Medulla oblongata (tissue), 1 donor: ENCODE measurements at regions not wholly inside any gene's neighbourhood (a gene's known extent, or its start where the extent isn't known, plus 50 kb on each side); places are given as distances from the start of the nearest gene placed in this dataset.
"Not testable (repeated sequence)": the region's sequence is repeated elsewhere in the genome, so short reads cannot be mapped to it uniquely, and the experiment has no call there.

Source experiments
- DNase-seq: peaks from one replicate; pipeline ENCODE4 v3.0.0-alpha.2; 2015; ENCODE audit errors: extremely low spot score

DNA sequence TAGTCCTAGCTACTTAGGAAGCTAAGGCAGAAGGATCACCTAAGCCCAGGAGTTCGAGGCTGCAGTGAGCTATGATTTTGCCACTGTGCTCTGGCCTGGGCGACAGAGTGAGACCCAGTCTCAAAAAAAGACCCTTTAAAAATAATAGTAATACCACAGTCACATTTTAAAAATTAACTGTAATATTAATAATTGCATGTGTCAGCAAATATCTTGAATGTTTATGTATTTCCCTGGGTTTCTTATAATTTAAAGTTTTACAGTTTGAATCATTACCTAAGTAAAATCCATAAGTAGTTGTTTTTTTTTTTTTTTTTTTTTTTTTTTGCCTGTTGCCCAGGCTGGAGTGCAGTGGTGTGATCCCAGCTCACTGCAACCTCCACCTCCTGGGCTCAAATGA is 69.2 kb downstream of the LYZL2 start:
- DNase-seq = no peak

DNA sequence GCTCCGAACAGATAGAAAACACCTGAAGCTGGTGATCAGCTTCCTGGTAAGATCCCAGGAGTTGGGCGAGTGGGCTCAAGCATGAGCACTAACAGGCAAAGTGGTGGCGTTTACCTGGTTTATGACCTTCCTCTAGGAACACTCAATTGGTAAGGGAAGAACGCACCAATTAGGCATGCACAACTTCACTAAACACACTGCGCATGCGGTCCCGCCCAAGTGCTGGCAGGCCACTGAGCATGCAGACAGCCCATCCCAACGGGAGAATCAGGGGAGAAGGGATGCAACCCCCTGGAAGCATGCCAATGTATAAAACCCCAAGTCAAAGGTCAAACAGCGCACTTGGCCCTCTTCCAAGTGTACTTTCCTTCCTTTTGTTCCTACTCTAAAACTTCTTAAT is 70.4 kb downstream of the LYZL2 start:
- DNase-seq = no peak

GRCh38 chr10:30558411-30558810 is 71.1 kb downstream of the LYZL2 start:
- DNase-seq = no peak

DNA sequence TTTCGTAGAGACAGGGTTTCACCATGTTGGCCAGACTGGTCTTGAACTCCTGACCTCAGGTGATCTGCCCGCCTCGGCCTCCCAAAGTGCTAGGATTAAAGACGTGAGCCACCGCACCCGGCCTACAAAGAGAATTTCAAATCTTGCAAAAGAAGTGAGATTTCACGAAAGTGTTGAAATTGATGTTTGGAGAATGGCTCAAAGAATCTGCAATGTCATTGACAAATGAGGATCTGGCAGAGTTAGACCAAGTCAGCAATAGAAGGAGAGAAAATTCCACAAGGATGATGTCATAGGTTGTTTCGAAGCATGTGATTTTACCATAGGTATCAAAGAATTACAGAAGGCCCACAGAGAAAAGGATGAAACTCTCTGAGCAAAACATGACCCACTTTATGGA is 71.7 kb downstream of the LYZL2 start:
- DNase-seq = no peak

GRCh38 chr10:30556189-30556588 is 73.4 kb downstream of the LYZL2 start:
- no peak for DNase-seq

- no peak for DNase-seq
Measured at GRCh38 chr10:30555465-30555864, 74.1 kb downstream of the LYZL2 start.

- no peak for DNase-seq
Measured at GRCh38 chr10:30554440-30554825, 75.1 kb downstream of the LYZL2 start.

DNA sequence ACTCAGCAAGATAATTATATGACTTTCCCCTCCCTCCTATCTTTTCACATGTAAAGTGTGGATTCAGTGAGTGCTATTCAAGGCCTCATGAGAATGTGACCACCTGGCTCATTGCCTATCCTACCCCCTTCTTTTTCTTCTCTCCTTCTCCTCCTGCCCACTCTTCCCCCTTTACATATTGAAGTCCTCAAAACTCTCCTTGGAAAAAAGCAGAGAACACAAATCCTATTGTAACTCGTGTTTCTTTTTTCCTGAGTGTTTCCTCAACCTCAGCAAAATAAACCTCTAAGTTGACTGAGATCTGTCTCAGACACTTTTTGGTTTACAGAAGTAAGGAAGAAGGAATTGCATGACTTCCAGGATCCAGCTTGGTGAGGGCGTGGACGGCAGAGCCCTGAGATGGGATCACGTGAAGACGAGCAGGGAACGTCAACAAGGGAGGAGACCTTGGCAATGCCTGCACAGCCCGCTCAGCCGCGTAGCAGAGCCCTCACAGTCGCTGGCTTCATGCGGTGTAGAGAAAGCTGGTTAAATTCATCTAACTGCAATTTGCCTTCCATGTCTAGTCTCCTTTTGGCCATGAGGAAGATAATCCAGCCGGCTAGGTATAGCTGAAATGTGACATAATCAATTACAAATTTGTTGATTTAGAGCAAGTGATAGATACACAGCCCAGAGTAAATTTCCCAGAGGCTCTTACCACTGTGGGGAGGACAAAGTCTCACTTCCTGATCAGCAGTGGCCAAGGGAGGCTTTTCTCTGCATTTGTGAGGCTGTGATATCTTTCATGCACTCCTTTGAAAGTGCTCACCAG is 75.7 kb downstream of the LYZL2 start:
- peak; percentile 17 for DNase-seq

- DNase-seq = no peak
Measured at GRCh38 chr10:30553018-30553625, 76.4 kb downstream of the LYZL2 start.

DNA sequence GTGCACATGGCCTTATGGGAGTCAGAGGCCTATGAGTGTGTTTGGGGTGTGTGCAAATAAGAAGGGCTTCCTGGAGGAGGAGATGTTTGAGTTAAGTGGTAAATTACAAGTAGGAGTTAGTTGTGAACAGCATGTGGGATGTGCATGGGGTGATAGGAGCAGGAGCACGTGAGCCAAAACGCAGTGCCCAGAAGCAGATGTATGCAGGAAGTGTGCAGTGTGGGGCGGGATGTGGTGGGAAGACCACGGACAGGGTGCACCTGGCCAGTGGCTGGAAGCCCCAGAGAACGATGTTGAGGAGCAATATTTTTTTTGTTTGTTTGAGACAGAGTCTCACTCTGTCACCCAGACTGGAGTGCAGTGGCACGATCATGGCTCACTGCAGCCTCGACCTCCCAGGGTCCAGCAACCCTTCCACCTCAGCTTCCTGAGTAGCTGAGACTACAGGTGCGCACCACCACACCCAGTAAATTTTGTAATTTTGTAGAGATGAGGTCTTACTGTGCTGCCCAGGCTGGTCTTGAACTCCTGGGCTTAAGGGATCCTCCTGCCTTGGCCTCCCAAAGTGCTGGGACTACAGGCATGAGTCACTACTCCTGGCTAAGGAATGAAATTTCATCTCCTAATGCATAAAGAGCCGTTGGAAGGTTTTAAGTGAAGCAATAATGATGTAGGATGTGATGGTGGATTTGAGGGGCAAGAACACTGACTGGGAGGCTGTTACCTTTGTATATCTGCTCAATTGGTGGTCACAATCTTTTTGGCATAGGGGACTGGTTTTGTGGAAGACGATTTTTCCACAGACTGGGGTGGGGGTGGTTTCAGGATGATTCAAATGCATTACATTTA is 78.4 kb downstream of the LYZL2 start:
- no peak for DNase-seq

DNA sequence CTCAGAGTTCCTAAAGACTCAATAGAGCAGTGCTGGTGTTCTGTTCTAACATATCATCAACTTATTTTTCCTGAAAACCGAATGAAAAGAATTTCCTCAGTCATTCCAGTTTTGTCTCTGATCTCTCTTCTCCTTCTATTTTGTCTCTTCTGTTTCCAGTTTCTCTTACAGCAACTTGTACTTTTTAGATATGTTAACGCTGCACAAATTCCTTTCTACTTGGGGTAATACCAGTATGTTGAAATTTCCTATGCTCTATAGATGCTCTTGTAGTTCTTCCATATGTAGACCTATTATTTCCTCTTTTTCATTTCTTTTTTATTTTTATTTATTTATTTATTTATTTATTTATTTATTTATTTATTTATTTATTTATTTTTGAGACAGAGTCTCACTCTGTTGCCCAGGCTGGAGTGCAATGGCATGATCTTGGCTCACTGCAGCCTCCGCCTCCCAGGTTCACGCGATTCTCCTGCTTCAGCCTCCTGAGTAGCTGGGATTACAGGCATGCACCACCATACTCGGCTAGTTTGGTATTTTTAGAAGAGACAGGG is 80.3 kb downstream of the LYZL2 start:
- DNase-seq = not testable (repeated sequence)

GRCh38 chr10:30546511-30546910 is 83.0 kb downstream of the LYZL2 start:
- no peak for DNase-seq

GRCh38 chr10:30542895-30543288 is 86.7 kb downstream of the LYZL2 start:
- DNase-seq = no peak

GRCh38 chr10:30542001-30542894 is 87.3 kb downstream of the LYZL2 start:
- no peak for DNase-seq

DNA sequence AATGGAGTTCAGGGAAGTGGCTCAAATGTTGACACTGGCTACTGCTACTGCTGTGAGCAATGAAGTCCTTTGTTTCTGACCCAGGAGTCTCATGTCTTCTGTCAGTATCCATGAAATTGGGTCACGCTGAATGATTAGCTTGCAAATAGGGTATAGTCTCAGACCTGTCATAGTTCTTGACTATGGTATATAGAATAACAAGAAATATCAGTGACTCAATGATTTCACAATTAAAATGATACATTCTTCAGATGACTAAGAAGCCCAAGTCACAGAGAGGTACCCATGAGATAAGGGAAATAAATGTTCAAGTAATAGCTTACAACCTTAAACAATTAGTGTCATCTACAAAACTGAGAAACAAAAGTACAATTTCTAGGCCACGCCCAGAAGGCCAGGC is 89.3 kb downstream of the LYZL2 start:
- no peak for DNase-seq

DNA sequence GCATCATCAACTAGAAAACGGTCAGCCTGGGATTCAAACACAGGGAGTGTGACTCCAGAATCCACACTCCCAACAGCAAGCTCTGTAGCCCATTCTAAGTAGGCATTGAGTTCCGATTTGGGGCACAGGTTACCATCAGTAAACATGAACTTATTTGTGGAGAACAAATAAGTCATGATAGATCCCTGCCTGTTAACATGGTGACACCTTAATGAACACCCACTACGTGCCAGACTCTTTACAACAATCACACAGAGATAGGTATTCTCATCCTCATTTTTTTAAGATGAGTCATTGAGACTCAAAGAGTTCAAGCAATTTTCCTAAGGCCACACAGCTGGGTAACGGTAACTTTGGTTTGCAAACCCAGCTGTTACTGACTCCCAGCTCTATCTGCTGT is 91.5 kb downstream of the LYZL2 start:
- DNase-seq = no peak

GRCh38 chr10:30537586-30537985 is 92.0 kb downstream of the LYZL2 start:
- no peak for DNase-seq

GRCh38 chr10:30537158-30537557 is 92.4 kb downstream of the LYZL2 start:
- DNase-seq = not testable (repeated sequence)

- no peak for DNase-seq
Measured at GRCh38 chr10:30536578-30536977, 93.0 kb downstream of the LYZL2 start.

DNA sequence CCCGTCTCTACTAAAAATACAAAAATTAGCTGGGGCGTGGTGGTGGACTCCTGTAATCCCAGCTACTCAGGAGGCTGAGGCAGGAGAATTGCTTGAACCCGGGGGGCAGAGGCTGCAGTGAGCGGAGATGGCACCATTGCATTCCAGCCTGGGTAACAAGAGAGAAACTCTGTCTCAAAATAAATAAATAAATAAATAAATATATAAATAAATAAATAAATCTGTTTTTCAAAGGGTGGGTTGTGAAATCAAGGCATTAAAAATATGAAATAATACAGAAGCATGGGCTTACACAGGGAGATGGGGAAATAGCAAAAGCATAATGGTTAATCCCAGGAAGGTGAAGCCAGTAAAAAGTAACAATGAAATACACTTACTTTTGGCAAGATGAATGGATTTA is 93.9 kb downstream of the LYZL2 start:
- no peak for DNase-seq

- peak; percentile 80 for DNase-seq
Measured at GRCh38 chr10:30534465-30535144, 94.9 kb downstream of the LYZL2 start.
